NCI-H82 treated with DMSO at 0.1 percent for 48 hours (cell line): ENCODE measurements at regions not wholly inside any gene's neighbourhood (a gene's known extent, or its start where the extent isn't known, plus 50 kb on each side); places are given as distances from the start of the nearest gene placed in this dataset.

ENCODE experiments used
- DNase-seq: peaks from one replicate; lab custom pipeline; 2025; ENCODE audit not compliant: unreplicated experiment; lab: John Stamatoyannopoulos, UW

GRCh38 chr5:73312146-73312871 lies 136.3 kb downstream of the FOXD1 start:
- no peak for DNase-seq

GRCh38 chr5:73311291-73312110 lies 137.1 kb downstream of the FOXD1 start:
- no peak for DNase-seq

- no peak for DNase-seq
Observed at GRCh38 chr5:73307645-73308355, 134.8 kb downstream of the TMEM174 start.

- DNase-seq = no peak
Observed at GRCh38 chr5:73306741-73307275, 133.8 kb downstream of the TMEM174 start.

DNA sequence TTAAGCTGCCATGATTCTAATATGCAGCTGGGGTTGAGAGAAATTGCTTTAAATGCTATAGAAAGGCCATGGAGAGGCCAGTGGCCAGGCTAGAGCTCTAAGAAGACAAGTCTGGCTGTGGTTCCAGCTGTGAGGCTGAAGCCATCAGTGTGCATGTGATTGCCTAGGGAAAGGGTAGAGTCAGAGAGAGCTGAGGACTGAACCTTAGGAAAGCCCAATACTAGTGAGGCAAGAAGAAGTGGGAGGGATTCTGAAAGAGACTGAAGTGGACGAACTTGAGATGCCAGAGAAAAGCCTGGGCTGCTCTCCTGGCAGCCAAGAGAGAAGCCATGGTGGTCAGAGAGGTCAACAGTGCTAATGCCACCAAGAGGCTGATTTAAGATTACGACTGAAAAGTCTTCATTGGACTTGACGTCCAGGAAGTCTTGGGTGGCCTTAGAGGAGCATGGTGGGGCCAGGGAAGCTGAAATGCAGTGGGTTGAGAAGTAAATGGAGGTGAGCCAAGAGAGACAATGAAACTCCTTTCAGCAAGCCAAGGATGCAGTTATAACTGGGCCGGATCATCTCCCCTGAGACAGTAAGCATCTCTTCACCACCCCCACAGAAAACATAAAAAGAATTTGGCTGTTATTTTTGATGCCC lies 133.2 kb downstream of the TMEM174 start:
- DNase-seq = no peak

DNA sequence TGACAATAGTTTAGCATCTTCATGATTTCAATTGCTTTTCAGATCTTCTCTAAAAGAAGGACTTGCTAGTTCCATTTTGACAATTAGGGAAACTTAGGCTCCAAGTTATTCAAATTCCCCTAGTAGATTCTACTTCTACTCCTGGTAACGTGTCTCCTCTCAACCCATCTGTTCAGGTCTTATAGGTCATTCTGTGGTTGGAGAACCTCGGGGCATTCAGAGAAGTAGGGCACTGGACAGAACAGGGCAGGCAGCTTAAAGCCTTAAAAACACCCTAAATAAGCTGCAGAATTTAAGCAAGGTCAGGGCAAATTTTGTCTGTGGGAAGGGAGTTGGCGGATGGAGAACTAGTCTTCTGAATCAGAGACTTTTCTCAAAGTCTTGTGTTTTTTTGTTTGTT lies 132.4 kb downstream of the TMEM174 start:
- no peak for DNase-seq

DNA sequence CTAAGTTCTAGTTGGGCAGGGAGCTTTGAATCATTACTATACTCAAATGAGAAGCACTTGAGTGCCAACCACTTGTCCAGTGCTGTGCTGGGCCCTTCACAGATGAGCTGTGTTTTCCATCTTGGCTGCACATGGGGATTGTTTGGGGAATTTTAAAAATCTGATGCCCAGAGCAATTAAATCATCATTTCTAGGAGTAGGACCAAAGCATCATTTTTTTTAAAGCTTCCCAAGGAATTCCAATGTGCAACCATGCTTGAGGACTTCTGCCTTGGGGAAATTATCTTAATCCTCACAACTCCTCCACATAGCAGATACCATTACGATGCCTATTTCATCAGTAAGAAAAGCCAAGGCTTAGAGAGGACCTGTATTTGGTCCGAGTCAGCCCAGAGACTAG lies 131.4 kb downstream of the TMEM174 start:
- DNase-seq = no peak

GRCh38 chr5:73303148-73304079 lies 130.4 kb downstream of the TMEM174 start:
- no peak for DNase-seq

GRCh38 chr5:73302797-73303147 lies 129.8 kb downstream of the TMEM174 start:
- no peak for DNase-seq

DNA sequence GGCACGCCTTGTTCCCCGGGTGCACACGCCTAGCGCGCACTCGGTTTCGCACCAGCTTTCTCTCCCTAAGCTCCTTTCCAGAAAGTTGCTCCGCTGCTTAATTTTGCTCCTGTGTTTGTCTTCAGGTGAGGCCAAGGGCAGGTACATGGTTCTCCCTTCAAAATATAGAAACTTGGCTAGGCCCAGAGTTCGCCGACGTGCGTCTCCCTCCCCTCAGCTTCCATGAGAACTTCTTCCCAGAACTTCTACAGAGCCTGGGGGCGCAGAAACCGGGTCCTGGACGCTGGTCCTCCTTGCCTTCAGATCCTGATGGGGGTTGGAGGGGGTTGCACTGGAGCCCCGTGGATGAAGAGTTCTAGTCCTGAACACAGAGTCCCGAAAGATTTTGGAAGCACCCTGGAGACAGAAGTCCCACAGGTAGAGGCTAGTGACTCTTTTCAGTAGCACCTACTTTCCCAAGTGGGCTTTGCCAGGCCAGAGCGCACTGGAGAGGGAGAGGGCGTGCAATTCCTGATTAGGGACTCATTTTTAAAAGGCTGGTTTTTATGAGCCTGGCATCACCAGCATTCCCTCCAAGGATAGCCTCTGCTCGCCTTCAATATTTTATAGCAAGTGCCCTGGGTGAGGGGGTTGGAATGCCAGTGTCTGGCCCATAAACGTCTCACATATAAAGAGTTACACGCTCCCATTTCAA lies 128.4 kb downstream of the TMEM174 start:
- no peak for DNase-seq

- DNase-seq = no peak
Observed at GRCh38 chr5:73300337-73301207, 127.6 kb downstream of the TMEM174 start.

GRCh38 chr5:73299665-73300336 lies 126.8 kb downstream of the TMEM174 start:
- DNase-seq = no peak

DNA sequence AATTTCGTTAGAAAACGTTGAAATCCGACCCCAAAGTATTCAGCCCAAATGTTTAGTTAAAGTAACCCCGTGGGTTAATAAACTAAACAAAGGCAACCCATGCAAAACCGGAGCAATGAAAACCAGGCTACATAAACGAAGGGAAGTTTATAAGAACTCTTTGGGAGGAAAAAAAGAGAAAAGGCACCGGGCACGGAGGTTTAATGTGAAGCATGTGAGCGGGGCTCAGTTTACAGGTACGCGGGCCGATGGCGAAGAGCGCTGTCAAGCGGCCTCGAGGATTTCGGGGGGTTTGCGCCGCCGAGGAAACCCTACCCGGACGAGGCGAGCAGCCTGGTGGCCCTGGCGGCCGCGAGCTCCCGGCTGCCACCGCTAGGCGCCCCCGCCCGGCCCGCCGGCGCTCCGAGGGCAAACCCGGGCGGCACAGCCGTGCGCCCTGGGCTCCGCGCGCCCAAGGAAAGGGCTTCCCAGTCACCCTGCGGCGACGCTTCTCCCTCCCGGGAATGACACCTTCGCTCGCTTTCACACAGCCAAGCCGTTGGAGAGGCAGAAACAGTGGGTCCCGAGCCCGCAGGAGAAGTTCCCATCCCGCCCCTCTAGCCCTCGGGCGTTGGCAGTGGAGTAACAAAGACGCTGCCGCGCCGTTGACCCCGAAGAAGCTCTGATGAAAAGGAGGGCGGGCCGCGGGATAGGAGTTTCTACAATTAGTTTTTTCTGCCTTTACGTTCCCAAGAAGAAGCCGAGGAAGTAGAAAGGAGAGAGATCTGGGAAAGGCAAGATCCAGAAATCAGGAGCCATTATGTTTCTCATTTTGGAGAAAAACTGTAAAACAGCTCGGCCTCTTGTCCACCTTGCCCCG lies 126.0 kb downstream of the TMEM174 start:
- no peak for DNase-seq

- no peak for DNase-seq
Observed at GRCh38 chr5:73298251-73298771, 125.3 kb downstream of the TMEM174 start.

DNA sequence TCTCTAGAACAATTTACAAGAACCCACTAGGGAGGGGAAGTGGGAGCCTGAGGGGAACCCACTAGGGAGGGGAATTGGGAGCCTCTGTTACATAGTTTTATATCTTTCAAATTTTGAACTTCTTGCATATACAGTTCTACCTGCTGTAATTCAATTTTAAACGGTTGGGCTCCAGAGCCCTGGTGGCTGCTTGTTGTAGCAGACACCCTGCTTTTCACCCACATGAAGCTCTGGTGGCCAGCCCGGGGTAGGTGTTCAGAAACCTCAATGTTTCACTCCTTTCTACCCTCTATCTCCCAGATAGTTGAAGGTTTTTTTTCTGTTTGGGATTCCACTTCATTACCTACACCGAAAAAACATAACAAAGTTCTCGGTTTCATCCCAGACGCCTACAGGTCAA lies 124.4 kb downstream of the TMEM174 start:
- DNase-seq = no peak

DNA sequence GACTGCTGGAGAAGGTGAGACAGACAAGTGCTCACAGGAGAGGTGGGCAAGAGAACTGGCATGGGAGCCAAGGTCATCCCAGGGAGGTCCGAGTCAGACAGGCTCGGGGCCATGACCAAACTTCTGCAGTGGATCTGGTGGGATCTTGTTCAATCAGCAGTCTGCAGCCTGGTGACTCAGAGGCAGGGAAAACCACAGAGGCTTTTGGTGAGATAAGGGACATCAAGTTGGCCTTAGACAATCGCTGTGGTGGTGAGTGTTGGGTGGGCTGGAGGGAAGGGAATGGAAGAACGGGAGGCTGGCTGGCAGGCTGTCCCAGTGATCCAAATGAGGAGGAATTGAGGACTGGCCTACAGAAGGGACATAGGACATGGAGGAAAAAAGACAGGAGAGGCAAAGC lies 123.8 kb downstream of the TMEM174 start:
- DNase-seq = no peak

DNA sequence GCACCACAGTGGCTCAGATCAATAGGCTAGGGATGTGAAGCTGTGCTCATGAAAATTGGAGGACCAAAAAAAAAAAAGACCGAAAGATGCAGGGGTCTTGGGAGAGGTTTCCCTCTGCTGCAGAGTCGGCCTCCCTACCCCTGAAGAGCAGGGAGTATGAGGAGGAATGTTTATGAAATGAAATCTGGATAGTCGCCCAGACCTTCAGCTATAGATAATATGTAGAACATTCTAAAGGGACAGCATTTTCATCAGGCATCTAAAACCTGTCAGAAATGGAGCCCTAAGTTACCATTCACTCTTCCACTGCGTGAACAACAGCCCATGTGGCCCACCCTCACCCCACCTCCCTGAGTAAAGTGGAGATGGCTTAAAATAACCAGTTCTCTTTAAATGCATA lies 122.9 kb downstream of the TMEM174 start:
- DNase-seq = no peak
